Transverse colon (tissue), 4 donors: ENCODE measurements at regions not wholly inside any gene's neighbourhood (a gene's known extent, or its start where the extent isn't known, plus 50 kb on each side); places are given as distances from the start of the nearest gene placed in this dataset.

Source experiments
- DNase-seq: peaks from one replicate; pipeline ENCODE4 v3.0.0-alpha.2; 2019
- H3K27ac ChIP-seq, 4 donors: fragments of 200-600 bp; sonication (generic); 2 replicates each; pipeline ENCODE4 v1.5.1; 2016 to 2018; ENCODE audit warnings: inconsistent platforms in 4 of 4
- H3K27me3 ChIP-seq: fragments of 200-600 bp; sonication (generic); 2 replicates; pipeline ENCODE4 v1.5.1; 2017; ENCODE audit warnings: inconsistent platforms
- H3K36me3 ChIP-seq, 4 donors: fragments of 200-600 bp; sonication (generic); 2 replicates each; pipeline ENCODE4 v1.5.1; 2017 to 2019; ENCODE audit warnings: inconsistent platforms in 4 of 4
- H3K4me1 ChIP-seq, 4 donors: fragments of 200-600 bp; sonication (generic); 2 replicates each; pipeline ENCODE4 v1.5.1; 2017 to 2020; ENCODE audit warnings: inconsistent platforms in 4 of 4
- H3K4me3 ChIP-seq, 4 donors: fragments of 200-600 bp; sonication (generic); 1 replicate in 1 of 4; 2 replicates in 3 of 4; pipeline versions ENCODE4 v1.5.1 to v1.6.1; 2017 to 2019; ENCODE audit warnings: inconsistent platforms in 4 of 4
- H3K9me3 ChIP-seq, 2 donors: fragments of 200-600 bp; sonication (generic); 2 replicates each; pipeline ENCODE4 v1.5.1; 2017 to 2019; ENCODE audit warnings: inconsistent platforms in 2 of 2
- EP300 ChIP-seq: sonication (generic); formaldehyde crosslinking; IDR thresholded peaks from one replicate; pipeline ENCODE4 v1.6.1; 2017; ENCODE audit warnings: antibody characterized with exemption, low read depth
- POLR2A ChIP-seq: fragments of 450-650 bp; IDR thresholded peaks from one replicate; pipeline ENCODE4 v1.6.1; 2016; ENCODE audit warnings: antibody characterized with exemption, mild to moderate bottlenecking, moderate library complexity
- POLR2AphosphoS5 ChIP-seq, 3 donors: sonication (generic); formaldehyde crosslinking; IDR thresholded peaks; one replicate each; pipeline ENCODE4 v1.6.1; 2016; ENCODE audit warnings: antibody characterized with exemption in 3 of 3
- WGBS, 2 donors: methylation state at CpG; one replicate each; pipeline ENCODE4 v1.1.5; 2018; ENCODE audit warnings: low coverage in 1 of 2; 5-methylcytosine and 5-hydroxymethylcytosine counted together
- in situ Hi-C, 4 donors: fragments of 200-750 bp; cut with MboI; loops; one replicate each; pipeline versions ENCODE4 v1.15.0 to v1.15.1; 2017; ENCODE audit warnings: low sequenced_read_pairs in 3 of 4, low pct_ligation_motif_present in 1 of 4, low pct_unique_long_range_greater_than_20kb in 1 of 4
- intact Hi-C: fragments of 100-400 bp; cut with DNase I; formaldehyde crosslinking; loops from one replicate; pipeline ENCODE4 v1.15.1; 2023; ENCODE audit warnings: low total_unique reads
- TF ChIP-seq, protein P1 (sequence below), 5 experiments: fragments of 200-600 bp in 3 of 5; fragments of 450-650 bp in 2 of 5; sonication (generic) in 3 of 5; IDR thresholded peaks; 1 replicate in 2 of 5; 2 replicates in 3 of 5; pipeline ENCODE4 v1.5.1; 2016 to 2017; ENCODE audit warnings: antibody characterized with exemption in 5 of 5, inconsistent platforms in 3 of 5, mild to moderate bottlenecking in 2 of 5, moderate library complexity in 1 of 5

- no peak for TF ChIP-seq POLR2A
- no peak for TF ChIP-seq POLR2AphosphoS5 (IDR thresholded peaks at IDR 0.05)
- TF ChIP-seq, protein P1, sequence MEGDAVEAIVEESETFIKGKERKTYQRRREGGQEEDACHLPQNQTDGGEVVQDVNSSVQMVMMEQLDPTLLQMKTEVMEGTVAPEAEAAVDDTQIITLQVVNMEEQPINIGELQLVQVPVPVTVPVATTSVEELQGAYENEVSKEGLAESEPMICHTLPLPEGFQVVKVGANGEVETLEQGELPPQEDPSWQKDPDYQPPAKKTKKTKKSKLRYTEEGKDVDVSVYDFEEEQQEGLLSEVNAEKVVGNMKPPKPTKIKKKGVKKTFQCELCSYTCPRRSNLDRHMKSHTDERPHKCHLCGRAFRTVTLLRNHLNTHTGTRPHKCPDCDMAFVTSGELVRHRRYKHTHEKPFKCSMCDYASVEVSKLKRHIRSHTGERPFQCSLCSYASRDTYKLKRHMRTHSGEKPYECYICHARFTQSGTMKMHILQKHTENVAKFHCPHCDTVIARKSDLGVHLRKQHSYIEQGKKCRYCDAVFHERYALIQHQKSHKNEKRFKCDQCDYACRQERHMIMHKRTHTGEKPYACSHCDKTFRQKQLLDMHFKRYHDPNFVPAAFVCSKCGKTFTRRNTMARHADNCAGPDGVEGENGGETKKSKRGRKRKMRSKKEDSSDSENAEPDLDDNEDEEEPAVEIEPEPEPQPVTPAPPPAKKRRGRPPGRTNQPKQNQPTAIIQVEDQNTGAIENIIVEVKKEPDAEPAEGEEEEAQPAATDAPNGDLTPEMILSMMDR (IDR thresholded peaks at IDR 0.05), result no peak
- no peak for TF ChIP-seq EP300
- 57 to 73% methylated on average over 1 to 2 of the region's 2 CpGs for WGBS, 2 donors
Measured at GRCh38 chr21:32155226-32155625, 123.6 kb downstream of the MIS18A start.

DNA sequence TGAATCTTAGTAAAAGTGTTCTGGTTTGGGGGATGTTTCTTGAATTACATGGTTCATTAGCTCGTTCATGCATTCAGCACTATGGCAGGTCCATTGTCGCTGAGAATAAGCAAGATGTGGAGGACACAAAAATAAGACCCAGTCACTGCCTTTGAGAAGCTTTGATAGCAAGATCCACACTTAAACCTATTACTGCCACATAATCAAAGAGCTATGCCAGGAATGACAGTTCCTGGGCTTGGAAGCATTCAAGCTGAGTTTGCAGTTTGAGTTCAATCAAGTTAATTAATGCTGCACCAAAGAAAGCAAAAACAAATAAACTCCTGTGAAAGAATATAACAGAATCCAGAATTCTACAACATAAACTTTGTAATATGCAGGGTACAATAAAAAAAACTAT lies 131.8 kb downstream of the MIS18A start:
- no peak for DNase-seq
- H3K9me3 ChIP-seq, result no peaks in the 10 kb centered on the region
- H3K27me3 ChIP-seq, result no peaks in the 10 kb centered on the region
- intact Hi-C loops, result no loop called here
- TF ChIP-seq, protein P1 (IDR thresholded peaks at IDR 0.05), result no peak
- TF ChIP-seq POLR2A, result no peak
- no peak for TF ChIP-seq POLR2AphosphoS5 (IDR thresholded peaks at IDR 0.05)
- no peak for TF ChIP-seq EP300
- WGBS, 2 donors, result 48 to 74% methylated on average over 2 of the region's 2 CpGs
- H3K36me3 ChIP-seq, result no peaks in the 10 kb centered on the region
- no peak overlapping the region for H3K4me3 ChIP-seq
- H3K4me1 ChIP-seq, result no peaks in the 10 kb centered on the region
- in situ Hi-C loops, result no loop called here
- no peak overlapping the region for H3K27ac ChIP-seq

More at GRCh38 chr21:32155226-32155625, 123.6 kb downstream of the MIS18A start:
- Histone ChIP-seq H3K4me1 (no peaks in the 10 kb centered on the region), H3K9me3 (no peaks in the 10 kb centered on the region), H3K27ac (no peak overlapping the region), H3K4me3 (no peak overlapping the region), H3K27me3 (no peaks in the 10 kb centered on the region), H3K36me3 (no peaks in the 10 kb centered on the region)
- in situ Hi-C loops, result no loop called here
- intact Hi-C loops, result no loop called here
- no peak for DNase-seq

DNA sequence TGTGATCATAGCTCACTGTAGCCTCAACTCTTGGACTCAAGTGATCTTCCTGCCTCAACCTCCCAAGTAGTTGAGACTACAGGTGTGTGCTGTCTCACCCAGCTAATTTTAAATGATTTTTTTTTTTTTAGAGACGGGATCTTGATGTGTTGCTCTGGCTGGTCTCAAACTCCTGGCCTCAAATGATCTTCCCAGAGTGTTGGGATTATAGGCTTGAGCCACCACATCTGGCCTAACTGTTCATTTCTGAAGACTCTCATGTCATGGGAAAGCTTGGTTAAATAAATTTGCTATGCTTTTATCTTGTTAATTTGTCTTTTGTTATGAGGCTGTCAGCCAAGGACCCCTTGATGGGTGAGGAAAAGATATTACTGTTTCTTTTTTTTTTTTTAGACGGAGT lies 134.0 kb downstream of the MIS18A start:
- intact Hi-C loops (no loop called here), in situ Hi-C loops (no loop called here)
- TF ChIP-seq EP300 (no peak), POLR2A (no peak), POLR2AphosphoS5 (IDR thresholded peaks at IDR 0.05) (no peak)
- TF ChIP-seq, protein P1 (IDR thresholded peaks at IDR 0.05), result no peak
- H3K9me3 ChIP-seq, result no peaks in the 10 kb centered on the region
- H3K4me3 ChIP-seq, result no peak overlapping the region
- DNase-seq, result no peak
- no peak overlapping the region for H3K27ac ChIP-seq
- no peaks in the 10 kb centered on the region for H3K27me3 ChIP-seq
- 87 to 100% methylated on average over 2 of the region's 2 CpGs for WGBS, 2 donors
- H3K36me3 ChIP-seq, result no peaks in the 10 kb centered on the region
- H3K4me1 ChIP-seq, result no peaks in the 10 kb centered on the region

DNA sequence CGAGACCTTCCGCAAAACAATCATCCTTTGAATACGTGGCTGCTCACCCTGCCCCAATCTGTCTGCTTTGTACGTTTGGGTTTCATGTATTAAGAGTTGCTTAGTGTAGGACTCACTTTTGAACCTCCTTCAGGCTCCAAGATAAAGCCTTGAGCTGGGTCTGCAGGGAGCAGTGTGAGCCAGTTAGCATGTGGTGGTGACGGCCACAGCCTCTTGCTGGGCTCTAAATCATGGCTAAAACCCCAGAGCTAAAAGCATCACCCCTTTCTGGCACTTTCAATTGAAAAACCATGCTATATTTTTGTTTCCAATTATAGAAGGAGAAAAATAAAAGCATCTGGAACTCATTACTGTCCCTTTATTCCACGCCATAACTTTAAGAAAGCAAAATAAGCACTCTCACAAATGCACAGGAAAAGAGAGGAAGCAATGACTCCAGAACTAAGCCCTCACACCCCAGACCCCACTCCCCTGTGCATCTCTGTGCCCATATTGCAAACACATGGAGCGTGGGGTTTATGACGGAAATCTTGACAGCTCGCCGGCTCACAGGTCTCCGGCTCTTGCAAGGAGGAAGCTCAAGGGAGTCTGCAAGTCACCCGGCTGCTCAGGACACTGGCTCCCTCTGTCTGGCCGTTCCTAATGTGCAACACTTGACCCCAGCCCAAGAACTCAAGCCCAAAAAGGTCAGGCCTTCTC lies 135.5 kb downstream of the MIS18A start:
- 59 to 63% methylated on average over 5 to 13 of the region's 13 CpGs for WGBS, 2 donors
- H3K4me3 ChIP-seq, result no peak overlapping the region
- no peaks in the 10 kb centered on the region for H3K27me3 ChIP-seq
- TF ChIP-seq POLR2AphosphoS5 (IDR thresholded peaks at IDR 0.05) (no peak), EP300 (no peak), POLR2A (no peak)
- TF ChIP-seq, protein P1 (IDR thresholded peaks at IDR 0.05), result no peak
- intact Hi-C loops, result no loop called here
- in situ Hi-C loops, result no loop called here
- H3K36me3 ChIP-seq, result no peaks in the 10 kb centered on the region
- DNase-seq, result no peak
- no peaks in the 10 kb centered on the region for H3K9me3 ChIP-seq
- no peaks in the 10 kb centered on the region for H3K4me1 ChIP-seq
- no peak overlapping the region for H3K27ac ChIP-seq
